Left ventricle myocardium inferior (tissue), 1 donor: ENCODE measurements at regions not wholly inside any gene's neighbourhood (a gene's known extent, or its start where the extent isn't known, plus 50 kb on each side); places are given as distances from the start of the nearest gene placed in this dataset.
A peak's percentile ranks its signal among the peaks of the same experiment; 100 is the strongest.

Source experiments
- DNase-seq: peaks from one replicate; pipeline ENCODE4 v3.0.0-alpha.2; 2020
- H3K27ac ChIP-seq: fragments of 200-600 bp; replicated peaks from 2 replicates; pipeline ENCODE4 v1.8.0; 2021
- H3K27me3 ChIP-seq: fragments of 200-600 bp; 2 replicates; pipeline ENCODE4 v1.8.0; 2021; ENCODE audit warnings: low read depth
- H3K36me3 ChIP-seq: fragments of 200-600 bp; 2 replicates; pipeline ENCODE4 v1.8.0; 2021
- H3K4me1 ChIP-seq: fragments of 200-600 bp; 2 replicates; pipeline ENCODE4 v1.8.0; 2021
- H3K4me3 ChIP-seq: fragments of 200-600 bp; 2 replicates; pipeline ENCODE4 v1.8.0; 2021; ENCODE audit warnings: mild to moderate bottlenecking, moderate library complexity
- H3K9me3 ChIP-seq: fragments of 200-600 bp; replicated peaks from 2 replicates; pipeline ENCODE4 v1.8.0; 2021
- intact Hi-C: fragments of 100-400 bp; cut with micrococcal nuclease; formaldehyde crosslinking; loops from one replicate; pipeline ENCODE4 v1.11.0; 2022
- TF ChIP-seq, protein P1 (sequence below): fragments of 200-600 bp; IDR thresholded peaks from 2 replicates; pipeline ENCODE4 v1.8.0; 2021; ENCODE audit warnings: antibody characterized with exemption, mild to moderate bottlenecking, borderline replicate concordance
- donor health status: DM: no; HTN: yes; CAD: no; lungs with severe emphysema.

GRCh38 chr20:39112178-39112743, 150.1 kb downstream of the DHX35 start:
- Histone ChIP-seq H3K4me1 (peaks cover 5% of the 10 kb centered on the region), H3K4me3 (no peak overlapping the region), H3K9me3 (peaks cover 6% of the 10 kb centered on the region), H3K27ac (no peak overlapping the region), H3K27me3 (peaks cover 88% of the 10 kb centered on the region), H3K36me3 (no peaks in the 10 kb centered on the region)
- intact Hi-C loops = no loop called here
- TF ChIP-seq, protein P1, sequence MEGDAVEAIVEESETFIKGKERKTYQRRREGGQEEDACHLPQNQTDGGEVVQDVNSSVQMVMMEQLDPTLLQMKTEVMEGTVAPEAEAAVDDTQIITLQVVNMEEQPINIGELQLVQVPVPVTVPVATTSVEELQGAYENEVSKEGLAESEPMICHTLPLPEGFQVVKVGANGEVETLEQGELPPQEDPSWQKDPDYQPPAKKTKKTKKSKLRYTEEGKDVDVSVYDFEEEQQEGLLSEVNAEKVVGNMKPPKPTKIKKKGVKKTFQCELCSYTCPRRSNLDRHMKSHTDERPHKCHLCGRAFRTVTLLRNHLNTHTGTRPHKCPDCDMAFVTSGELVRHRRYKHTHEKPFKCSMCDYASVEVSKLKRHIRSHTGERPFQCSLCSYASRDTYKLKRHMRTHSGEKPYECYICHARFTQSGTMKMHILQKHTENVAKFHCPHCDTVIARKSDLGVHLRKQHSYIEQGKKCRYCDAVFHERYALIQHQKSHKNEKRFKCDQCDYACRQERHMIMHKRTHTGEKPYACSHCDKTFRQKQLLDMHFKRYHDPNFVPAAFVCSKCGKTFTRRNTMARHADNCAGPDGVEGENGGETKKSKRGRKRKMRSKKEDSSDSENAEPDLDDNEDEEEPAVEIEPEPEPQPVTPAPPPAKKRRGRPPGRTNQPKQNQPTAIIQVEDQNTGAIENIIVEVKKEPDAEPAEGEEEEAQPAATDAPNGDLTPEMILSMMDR = peak; percentile 73
- no peak for DNase-seq

GRCh38 chr20:39111359-39112177, 149.4 kb downstream of the DHX35 start:
- H3K9me3 ChIP-seq = peaks cover under 1% of the 10 kb centered on the region
- peaks cover 5% of the 10 kb centered on the region for H3K4me1 ChIP-seq
- no peak for DNase-seq
- H3K4me3 ChIP-seq = no peak overlapping the region
- intact Hi-C loops = no loop called here
- peaks cover 95% of the 10 kb centered on the region for H3K27me3 ChIP-seq
- no peaks in the 10 kb centered on the region for H3K36me3 ChIP-seq
- H3K27ac ChIP-seq = no peak overlapping the region
- TF ChIP-seq, protein P1 = no peak

DNA sequence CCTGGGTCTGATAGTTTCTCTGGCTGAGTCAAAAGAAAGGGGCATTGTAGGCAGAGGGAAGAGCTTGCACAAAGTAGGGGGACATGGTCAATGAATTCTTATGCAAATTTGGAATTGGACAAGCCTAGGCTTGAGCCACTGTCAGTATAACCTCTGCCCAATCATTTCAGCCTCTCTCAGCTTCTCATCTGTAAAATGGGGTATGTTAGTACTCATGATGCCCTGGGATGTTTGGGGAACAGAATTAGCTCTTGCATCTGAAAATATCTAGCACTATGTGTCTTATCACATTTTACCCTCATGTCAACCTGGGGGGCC, 148.6 kb downstream of the DHX35 start:
- no peak for DNase-seq
- Histone ChIP-seq H3K9me3 (peaks cover 6% of the 10 kb centered on the region), H3K27ac (no peak overlapping the region)

DNA sequence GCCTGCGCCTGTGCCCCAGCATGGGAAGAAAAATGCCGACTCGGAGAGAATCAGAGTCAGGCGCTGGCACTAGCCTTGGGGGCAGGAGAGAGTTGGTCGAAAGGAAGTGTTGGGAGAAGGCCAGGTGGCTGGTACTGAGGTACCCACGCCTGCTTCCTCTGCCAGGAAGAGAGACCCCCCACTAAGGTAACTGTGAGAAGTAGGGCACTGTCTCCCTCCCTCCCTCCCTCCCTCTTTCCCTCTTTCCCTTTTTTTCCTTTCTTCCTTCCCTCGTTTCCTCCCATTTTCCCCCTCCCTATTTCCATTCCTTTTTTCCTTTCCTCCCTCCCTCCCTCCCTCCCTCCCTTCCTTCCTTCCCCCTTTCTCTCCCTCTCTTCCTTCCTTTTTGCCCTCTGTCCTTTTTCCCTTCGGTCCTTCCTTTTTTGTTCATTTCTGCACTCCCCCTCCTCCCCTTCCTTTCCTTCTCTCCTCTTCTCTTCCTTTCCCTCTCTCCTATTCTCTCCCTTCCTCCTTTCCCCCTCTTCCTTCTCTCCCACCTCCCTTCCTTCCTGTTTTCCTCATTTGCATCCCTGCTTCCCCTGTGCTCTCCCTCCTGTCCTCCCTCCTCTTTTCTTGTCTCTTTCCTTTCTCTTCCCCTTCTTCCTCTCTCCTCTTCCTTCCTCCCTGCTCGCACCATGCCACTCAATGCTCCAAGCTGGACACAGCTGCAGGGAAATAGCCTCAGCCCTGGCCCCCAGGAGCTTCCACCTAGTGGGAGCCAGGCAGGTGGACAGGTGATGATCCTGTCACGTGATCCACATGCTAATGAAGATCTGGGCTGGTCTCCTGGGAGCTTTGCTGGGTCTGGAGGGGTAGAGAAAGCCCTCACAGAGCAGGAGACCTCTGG, 148.0 kb downstream of the DHX35 start:
- intact Hi-C loops = no loop called here
- H3K27me3 ChIP-seq = peaks cover 97% of the 10 kb centered on the region
- no peak overlapping the region for H3K27ac ChIP-seq

More for the DNA sequence above, 148.6 kb downstream of the DHX35 start:
- peaks cover 5% of the 10 kb centered on the region for H3K4me1 ChIP-seq
- intact Hi-C loops = no loop called here
- no peaks in the 10 kb centered on the region for H3K36me3 ChIP-seq
- TF ChIP-seq, protein P1 = no peak
- no peak overlapping the region for H3K4me3 ChIP-seq
- H3K27me3 ChIP-seq = peaks cover 96% of the 10 kb centered on the region

DNA sequence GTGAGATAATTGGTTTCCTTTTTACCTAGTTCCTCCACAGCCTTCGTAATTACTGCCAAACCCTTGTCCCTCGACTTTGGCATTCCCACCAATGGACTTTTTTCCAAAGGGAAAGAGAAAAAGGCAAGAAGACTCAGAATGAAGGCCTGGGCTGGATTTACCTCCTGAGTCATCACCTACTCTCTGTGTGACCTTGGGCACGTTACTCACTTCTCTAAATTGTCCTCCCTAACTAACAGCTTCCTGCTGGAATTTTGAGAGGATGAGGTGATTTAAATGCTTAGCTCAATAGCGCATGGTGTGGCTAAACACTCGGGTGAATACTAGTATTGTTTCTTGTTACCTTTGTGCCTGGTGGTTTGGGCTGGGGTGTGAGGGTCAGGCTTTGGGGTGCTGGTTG, 146.6 kb downstream of the DHX35 start:
- peaks cover 89% of the 10 kb centered on the region for H3K27me3 ChIP-seq
- no peaks in the 10 kb centered on the region for H3K36me3 ChIP-seq
- intact Hi-C loops = no loop called here

More for the DNA sequence above, 148.0 kb downstream of the DHX35 start:
- no peak for DNase-seq
- Histone ChIP-seq H3K4me3 (no peak overlapping the region), H3K4me1 (peaks cover 5% of the 10 kb centered on the region), H3K36me3 (no peaks in the 10 kb centered on the region), H3K9me3 (peaks cover 6% of the 10 kb centered on the region)
- TF ChIP-seq, protein P1 = no peak

More for the DNA sequence above, 146.6 kb downstream of the DHX35 start:
- Histone ChIP-seq H3K9me3 (peaks cover 11% of the 10 kb centered on the region), H3K4me1 (peaks cover 5% of the 10 kb centered on the region), H3K4me3 (no peak overlapping the region), H3K27ac (no peak overlapping the region)
- TF ChIP-seq, protein P1 = no peak
- no peak for DNase-seq
